GM20431 (cell line): ENCODE measurements at regions not wholly inside any gene's neighbourhood (a gene's known extent, or its start where the extent isn't known, plus 50 kb on each side); places are given as distances from the start of the nearest gene placed in this dataset.
"Not testable (repeated sequence)": the region's sequence is repeated elsewhere in the genome, so short reads cannot be mapped to it uniquely, and the experiment has no call there.

ENCODE experiments used
- in situ Hi-C: fragments of 300-500 bp; cut with MseI, MboI; formaldehyde crosslinking; loops from one replicate; pipeline ENCODE4 v1.15.0; 2020; ENCODE audit warnings: low sequenced_read_pairs; ENCODE audit not compliant: unreplicated experiment

DNA sequence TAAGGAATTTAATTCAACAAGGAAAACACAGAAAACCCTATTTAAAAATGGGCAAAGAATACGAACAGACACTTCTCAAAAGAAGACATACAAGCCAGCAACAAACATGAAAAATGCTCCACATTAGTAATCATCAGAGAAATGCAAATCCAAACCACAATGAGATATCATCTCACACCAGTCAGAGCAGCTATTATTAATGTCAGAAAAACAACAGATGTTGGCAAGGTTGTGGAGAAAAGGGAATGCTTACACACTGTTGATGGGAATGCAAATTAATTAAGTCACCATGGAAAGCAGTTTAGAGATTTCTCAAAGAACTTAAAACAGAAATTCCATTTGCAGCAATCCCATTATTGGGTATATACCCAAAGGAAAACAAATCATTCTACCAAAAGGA is 55.2 kb downstream of the GCC1 start:
- in situ Hi-C loops: no loop called here

DNA sequence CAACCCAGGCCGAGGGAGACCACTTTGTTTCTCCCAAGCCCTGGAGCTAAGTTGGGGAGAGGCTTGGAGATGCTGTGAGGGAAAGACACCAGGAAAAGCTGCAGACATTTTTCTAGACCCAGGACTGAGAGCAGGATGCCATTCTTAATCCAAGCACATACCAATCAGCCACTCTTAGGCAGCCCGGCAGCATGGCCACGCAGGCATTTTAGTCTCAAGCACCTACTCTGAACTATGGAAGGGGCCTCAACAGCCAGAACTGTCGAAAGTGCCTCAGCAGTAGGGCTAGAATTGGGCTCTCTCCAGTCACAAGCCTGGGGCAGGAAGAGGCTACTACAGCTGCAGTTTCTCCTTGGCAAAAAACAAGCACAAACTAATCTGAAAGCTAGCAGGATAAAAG is 57.8 kb downstream of the GCC1 start:
- in situ Hi-C loops: no loop called here

DNA sequence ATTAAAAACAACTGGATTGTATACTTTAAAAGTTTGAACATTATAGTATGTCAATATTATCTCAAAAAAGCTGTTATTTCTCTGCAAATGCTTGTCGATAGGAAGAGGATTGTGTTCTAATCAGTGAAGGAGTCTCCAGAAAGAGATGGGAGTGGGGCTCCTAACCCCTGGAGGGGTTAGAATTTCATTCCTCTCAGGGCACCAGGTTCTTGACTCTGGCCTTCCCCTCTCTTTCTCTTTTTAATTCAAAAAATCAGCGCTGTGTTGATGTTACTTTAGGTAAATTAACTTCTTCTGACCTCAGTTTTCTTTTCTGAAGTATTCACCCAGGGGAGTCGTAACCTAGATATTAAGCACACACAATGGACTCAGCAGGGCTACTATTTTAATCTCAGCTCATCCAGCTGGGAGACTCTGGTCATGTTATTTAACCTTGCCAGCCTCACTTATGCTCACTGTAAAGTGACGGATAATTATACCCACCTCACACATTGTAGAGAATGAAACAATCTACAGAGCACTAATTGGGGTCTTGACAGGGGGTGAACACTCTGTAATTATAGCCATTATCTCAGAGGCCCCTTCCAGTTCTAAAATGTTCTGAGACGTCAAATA is 59.4 kb downstream of the GCC1 start:
- in situ Hi-C loops: no loop called here

DNA sequence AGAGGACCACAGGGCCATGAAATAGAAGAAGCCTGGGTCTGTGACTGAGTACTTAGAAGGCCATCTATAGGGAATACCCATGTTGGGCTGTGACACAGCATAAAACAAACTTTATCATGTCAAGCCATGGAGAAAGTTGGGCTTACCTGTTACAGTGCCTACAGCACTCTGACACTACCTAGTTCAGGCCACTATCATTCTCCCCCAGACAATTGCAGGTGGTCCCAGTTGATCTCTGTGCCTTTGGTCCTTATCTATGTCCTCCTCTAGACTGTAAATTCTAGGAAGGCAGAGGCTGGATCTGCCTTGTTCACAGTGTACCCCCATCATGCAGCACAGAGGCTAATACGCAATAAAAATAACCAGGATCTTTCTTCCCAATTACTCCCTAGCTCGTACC is 69.1 kb downstream of the GCC1 start:
- in situ Hi-C loops: no loop called here

DNA sequence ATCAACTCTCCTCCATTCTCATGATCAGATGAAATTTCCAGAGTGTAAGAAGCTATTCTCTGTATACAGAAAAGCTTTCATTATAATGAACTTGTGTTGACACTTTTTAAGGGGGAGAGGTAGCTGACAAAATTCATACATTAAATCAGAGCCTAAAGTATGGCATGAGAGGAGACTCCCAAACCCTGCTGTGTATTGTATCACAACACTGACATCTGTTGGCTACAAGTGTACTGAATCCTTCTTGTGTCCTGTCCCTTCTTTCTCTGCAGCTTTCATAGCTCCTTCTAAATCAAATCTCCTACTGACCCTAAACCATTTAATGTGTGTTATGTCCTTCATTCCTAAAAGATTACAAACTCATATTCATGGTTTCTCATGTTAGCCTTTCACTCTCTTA is 70.9 kb downstream of the GCC1 start:
- in situ Hi-C loops: no loop called here

DNA sequence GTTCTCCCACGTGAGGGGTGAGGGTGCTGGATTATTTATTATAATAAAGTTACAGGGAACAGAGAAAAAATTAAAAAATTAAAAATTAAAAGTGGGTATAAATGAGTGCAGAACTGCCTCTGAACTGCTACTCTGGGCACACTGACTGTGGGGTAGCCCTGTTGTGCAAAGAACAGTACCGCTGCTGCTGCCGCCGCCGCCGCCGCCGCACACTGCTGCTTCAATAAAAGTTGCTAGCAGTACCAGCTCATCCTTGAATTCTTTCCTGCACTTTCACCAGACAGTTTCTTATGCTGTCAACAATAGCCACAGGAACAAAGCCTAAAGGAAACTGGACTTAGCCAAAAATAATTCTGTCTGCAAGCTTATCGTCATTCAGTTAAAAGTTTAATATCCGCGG is 72.1 kb downstream of the GCC1 start:
- in situ Hi-C loops: no loop called here

DNA sequence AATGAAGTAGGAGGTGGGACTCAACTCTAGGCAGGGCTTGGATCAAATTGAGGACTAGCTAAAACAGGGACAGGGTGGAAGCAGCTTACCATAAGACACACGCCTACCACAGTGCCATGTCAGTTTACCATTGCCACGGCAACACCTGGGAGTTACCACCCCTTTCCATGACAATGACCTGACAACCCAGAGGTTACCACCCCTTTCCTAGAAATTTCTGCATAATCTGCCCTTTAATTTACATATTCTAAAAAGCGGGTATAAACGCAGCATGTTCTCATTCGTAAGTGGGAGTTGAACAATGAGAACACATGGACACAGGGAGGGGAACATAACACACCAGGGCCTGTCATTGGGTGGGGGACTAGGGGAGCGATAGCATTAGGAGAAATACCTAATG is 72.7 kb downstream of the GCC1 start:
- in situ Hi-C loops: no loop called here

DNA sequence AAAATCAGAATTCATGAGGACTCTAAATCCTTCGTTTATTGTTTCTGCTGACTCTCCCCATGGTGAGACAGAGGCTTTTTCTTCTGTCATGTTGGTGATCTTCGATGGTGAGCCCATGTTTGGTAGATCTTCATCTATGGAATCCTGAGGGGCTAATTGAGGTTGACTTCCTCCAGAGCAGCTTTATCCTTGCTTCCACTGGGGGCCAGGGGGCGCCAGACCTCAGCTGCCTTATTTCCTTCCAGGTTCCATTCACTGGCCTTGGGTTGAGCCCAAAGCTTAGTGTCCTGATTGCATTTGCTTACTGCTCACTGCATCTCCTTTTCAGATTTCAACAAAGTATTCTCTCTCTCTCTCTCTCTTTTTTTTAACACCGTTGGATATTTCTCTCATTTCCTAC is 80.7 kb downstream of the GCC1 start:
- in situ Hi-C loops: no loop called here

DNA sequence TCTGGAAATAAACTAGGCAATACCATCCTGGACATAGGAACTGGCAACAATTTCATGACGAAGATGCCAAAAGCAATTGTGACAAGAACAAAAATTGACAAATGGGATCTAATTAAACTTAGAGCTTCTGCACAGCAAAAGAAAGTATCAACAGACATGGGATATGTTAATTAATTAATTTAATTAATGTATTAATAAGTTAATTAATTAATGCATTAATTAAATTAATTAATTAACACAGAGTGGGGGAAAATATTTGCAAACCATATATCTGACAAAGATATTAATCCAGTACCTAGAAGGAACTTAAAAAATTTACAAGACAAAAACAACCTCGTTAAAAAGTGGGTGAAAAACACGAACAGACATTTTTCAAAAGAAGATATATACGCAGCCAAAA is 83.6 kb downstream of the GCC1 start:
- in situ Hi-C loops: no loop called here

DNA sequence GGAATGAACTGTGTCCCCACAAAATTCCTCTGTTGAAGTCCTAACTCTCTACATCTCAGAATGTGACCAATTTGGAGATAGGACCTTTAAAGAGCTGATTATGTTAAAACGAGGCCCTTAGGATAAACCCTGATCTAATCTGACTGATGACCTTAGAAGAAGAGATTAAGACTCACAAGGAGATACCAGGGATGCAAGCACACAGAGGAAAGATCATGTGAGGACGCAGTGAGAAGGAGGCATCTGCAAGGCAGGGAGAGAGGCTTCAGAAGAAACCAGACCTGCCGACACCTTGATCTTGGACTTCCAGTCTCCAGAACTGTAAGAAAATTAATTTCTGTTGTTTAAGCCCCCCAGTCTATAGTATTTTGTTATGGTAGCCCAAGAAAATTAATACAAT is 94.9 kb upstream of the ZNF800 start:
- in situ Hi-C loops: no loop called here

DNA sequence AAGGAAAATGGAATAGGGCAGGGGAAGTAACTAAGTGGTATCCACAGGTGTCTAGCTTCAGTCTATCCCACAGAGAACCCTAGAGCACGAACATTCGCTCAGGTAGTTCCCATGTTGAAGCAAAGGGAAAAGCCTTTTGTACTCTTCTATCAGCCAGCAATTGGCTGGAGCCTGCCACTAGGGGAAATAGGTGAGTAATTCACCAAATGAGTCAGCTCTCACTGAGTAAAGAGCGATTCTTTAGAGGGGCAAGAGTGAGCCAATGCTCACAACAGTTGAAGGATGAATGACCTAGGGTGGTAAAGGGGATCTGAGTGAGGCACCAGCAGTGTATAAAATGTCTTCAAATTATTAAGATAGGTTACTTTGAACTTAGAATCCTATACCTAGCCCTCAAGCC is 94.1 kb upstream of the ZNF800 start:
- in situ Hi-C loops: no loop called here

DNA sequence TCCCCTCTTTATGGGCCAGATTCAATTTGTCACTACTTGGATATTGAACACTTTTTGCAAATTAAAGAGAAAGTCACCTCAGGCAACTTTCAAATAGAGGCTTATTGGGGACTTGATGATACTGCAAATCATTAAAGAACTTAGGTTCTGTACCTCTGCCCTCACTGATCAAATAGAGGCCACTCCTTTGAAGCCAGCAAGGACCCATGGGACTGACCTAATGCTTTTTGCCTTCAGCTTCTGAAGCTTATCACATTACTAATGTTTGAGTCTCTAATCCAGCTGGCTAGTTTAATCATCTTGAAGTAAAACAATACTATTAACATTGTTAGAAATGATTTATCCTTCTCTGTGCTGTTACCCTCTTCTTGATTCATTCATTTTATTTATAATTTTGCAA is 93.0 kb upstream of the ZNF800 start:
- in situ Hi-C loops: no loop called here

DNA sequence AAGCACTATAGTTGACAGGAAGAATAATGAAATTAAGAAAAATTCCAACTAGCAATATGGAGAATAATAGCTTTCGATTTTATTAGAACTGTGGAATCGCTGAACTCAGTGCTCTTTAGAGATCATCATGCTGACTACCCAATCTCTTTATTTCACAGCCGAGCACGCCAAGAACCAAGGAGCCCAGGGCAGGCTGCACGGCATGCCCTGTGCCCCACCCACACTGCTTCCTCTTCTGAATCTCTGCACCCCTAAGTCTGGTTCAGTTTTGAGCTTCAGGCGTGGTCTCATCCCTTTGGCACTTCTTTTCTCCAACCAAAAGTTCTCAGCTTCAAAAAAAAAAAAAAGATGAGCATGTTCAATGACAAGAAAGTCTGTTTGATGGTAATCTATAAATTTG is 92.4 kb upstream of the ZNF800 start:
- in situ Hi-C loops: no loop called here

DNA sequence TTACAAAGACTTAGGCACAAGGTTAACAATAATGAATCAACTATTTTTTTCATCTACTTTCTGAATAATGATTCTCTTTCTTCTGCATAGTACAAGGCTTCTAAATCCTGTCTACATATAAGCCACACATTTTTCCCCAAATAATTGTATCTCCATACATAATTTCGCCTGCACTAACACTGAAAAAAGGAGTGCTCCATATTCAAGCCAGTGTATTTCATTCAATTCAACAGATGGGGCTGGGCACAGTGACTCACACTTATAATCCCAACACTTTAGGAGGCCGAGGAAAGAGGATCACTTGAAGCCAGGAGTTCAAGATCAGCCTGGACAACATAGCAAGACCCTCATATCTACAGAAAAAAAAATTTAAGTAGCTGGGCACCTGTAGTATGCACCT is 86.0 kb upstream of the ZNF800 start:
- in situ Hi-C loops: no loop called here

DNA sequence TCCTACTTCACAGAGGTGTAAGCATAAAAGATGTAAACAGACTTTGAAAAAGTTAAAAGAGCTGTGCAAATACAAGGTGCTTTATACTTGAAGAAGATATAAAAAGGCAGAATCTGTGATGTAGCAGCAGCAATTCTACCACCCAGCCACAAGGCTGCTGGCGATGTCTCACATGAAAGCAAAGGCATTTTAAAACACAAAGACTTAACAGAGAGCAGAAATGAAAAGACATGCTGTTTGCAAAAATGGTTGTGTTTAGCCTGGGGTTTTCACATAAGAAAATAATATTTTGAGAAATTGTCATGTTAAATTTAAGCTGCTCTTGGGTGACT is 85.5 kb upstream of the ZNF800 start:
- in situ Hi-C loops: no loop called here

DNA sequence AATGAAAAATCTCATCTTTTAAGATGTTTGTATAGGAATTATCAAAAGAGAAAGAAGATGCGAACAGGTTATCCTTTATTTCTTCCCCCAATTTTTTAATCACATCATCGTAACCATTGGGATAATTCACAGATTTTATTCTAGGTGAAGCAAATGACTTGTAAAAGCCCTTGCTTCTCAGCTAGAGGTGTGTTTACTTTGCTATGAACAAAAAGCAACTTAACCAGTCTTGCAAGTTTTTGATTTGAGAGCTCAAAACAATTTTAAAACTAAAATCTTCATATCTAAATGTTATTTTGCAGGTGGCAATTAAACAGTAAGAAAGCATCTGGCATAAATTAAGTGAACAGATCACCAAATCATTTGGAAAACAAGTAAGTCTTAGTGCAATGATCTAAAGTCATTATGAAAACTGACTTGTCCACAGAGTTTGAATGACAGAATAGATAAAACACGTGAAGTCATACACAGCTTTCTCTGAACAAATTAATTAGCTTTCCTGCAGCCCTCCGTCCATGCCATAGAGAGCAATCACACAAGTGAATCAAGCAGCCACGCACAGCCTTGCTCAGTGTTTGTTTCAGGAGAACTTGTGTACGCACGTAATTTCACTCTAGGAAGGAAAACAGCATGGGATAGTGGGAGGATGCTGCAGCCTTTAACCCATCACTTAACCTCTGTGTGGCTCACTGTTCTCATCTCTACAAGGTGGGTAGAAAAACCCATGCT is 85.0 kb upstream of the ZNF800 start:
- in situ Hi-C loops: no loop called here

DNA sequence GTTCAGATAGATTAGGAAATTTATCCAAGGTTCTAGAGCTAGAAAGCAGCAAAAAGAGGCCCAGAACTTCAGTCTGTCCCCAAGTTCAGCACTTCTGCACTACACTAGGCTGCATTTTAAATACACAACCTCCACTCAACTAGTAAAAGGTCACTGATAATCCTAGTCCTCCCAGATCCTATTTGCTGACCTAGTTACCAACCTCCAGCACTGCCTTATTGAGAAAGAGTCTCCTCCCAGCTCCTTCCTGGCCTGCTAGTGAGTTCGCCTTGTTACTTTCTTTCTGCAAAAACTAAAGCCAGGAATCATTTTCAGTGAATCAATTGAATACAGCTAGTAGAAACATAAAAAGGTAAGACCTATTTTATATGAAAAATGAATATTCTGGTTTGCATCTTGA is 84.1 kb upstream of the ZNF800 start:
- in situ Hi-C loops: no loop called here

DNA sequence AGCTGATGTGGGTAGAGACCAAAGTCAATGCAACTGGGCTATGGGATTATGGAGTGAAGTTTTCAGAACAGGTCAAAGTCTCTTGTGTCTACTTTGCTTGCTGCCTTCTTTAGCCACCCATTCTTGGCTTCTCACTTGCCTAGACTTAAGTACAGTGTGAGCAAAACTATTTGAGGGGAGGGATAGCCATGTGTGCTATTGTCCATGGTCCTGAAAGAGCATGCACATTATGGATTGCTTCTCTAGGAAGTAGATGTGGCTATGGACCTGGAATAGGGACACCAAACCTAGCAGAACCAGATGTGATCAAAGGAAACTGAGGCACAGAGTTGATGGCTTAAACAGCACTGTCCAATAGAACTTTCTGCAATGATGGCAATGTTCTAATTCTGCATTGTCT is 81.9 kb upstream of the ZNF800 start:
- in situ Hi-C loops: no loop called here

DNA sequence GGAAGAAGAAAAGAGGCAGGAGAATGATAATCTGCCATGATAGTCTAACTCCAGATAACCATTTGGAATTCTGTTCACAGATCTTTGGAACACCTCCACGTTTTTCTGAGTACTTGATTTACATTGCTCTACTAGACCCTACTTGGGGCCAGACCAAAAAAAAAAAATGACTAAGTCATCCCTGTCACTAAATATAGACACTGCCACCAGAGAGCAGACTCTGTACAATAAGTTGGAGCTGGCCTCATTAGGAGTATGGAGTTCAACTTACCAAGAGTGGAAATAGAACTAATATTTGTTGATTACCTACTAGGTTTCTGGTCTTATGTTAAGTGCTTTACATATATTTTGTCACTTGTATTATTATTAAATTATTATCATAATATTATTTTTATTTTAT is 80.9 kb upstream of the ZNF800 start:
- in situ Hi-C loops: no loop called here

DNA sequence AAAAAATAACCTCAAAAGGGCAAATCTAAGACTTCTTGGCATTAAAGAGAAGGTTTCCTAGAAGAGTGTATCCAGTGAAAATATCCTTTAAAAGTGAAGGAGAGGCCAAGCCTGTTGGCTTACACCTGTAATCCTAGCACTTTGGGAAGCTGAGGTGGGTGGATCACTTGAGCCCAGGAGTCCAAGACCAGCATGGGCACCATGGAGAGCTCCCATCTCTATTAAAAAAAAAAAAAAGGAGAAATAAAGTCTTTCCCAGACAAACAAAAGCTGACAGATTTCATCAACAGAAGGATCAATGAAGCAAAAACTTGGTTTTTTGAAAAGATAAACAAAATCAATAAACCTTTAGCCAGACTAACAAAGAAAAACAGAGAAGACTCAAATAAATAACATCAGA is 67.6 kb upstream of the ZNF800 start:
- in situ Hi-C loops: no loop called here

DNA sequence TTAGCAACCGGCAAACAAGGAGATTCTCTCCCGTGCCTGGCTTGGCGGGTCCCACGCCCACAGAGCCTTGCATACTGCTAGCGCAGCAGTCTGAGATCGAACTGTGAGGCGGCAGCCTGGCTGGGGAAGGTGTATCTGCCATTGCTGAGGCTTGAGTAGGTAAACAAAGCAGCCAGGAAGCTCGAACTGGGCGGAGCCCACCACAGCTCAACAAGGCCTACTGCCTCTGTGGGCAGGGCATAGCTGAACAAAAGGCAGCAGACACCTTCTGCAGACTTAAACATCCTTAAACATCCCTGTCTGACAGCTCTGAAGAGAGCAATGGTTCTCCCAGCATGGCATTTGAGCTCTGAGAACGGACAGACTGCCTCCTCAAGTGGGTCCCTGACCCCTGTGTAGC is 58.8 kb upstream of the ZNF800 start:
- in situ Hi-C loops: not testable (repeated sequence)

DNA sequence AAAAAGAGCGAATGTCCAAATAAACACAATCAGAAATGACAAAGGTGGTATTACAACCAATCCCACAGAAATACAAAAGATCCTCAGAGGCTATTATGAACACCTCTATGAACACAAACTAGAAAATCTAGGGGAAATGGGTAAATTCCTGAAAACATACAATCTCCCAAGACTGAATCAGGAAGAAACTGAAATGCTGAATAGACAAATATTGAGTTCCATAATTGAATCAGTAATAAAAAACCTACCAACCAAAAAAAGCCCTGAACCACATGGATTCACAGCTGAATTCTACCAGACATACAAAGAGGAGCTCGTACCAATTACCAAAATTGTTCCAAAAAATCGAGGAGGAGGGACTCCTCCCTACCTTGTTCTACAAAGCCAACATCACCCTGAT is 56.1 kb upstream of the ZNF800 start:
- in situ Hi-C loops: loop anchor here (25.0 kb wide), 1 partner anchor 111 kb away; no protein-coding TSS in a partner anchor
